NT2/D1 (cell line): ENCODE measurements at regions not wholly inside any gene's neighbourhood (a gene's known extent, or its start where the extent isn't known, plus 50 kb on each side); places are given as distances from the start of the nearest gene placed in this dataset.
"Not testable (repeated sequence)": the region's sequence is repeated elsewhere in the genome, so short reads cannot be mapped to it uniquely, and the experiment has no call there.

Source experiments
- DNase-seq: peaks from one replicate; pipeline ENCODE4 v3.0.0-alpha.2; 2011; ENCODE audit warnings: low read depth, low spot score
- H3K27me3 ChIP-seq: 2 replicates; pipeline ENCODE4 v1.6.0; 2011; ENCODE audit warnings: mild to moderate bottlenecking; ENCODE audit not compliant: insufficient read length, insufficient read depth
- H3K36me3 ChIP-seq: 2 replicates; pipeline ENCODE4 v1.6.1; 2011; ENCODE audit warnings: mild to moderate bottlenecking, low read length, mixed read lengths; ENCODE audit not compliant: insufficient read depth, insufficient read length
- H3K4me1 ChIP-seq: 2 replicates; pipeline ENCODE4 v1.5.1; 2011; ENCODE audit not compliant: insufficient read depth, insufficient read length
- H3K4me3 ChIP-seq: 2 replicates; pipeline ENCODE4 v1.5.1; 2011; ENCODE audit warnings: low read depth; ENCODE audit not compliant: insufficient read length
- H3K9ac ChIP-seq: 2 replicates; pipeline ENCODE4 v1.6.0; 2011; ENCODE audit warnings: low read depth; ENCODE audit not compliant: insufficient read length
- H3K9me3 ChIP-seq: 2 replicates; pipeline ENCODE4 v1.5.1; 2011; ENCODE audit warnings: mild to moderate bottlenecking, low read length; ENCODE audit not compliant: insufficient read depth
- SUZ12 ChIP-seq: IDR thresholded peaks from 2 replicates; pipeline ENCODE4 v1.6.1; 2011; ENCODE audit not compliant: insufficient read length, insufficient read depth; ENCODE audit errors: extremely low read depth
- YY1 ChIP-seq: IDR thresholded peaks from 2 replicates; pipeline ENCODE4 v1.6.1; 2011; ENCODE audit not compliant: insufficient read length, insufficient read depth
- ZNF274 ChIP-seq: IDR thresholded peaks from 2 replicates; pipeline ENCODE4 v1.6.1; 2011; ENCODE audit warnings: mild to moderate bottlenecking, low read depth, low read length

GRCh38 chr13:56528040-56528790, 612.5 kb upstream of the PRR20A start:
- DNase-seq, result no peak

GRCh38 chr13:56530096-56530495, 610.6 kb upstream of the PRR20A start:
- DNase-seq, result no peak
- H3K36me3 ChIP-seq, result no peaks in the 10 kb centered on the region
- TF ChIP-seq ZNF274, result no peak
- no peak for TF ChIP-seq YY1
- TF ChIP-seq SUZ12, result no peak
- H3K9ac ChIP-seq, result no peak overlapping the region
- no peaks in the 10 kb centered on the region for H3K27me3 ChIP-seq
- H3K9me3 ChIP-seq, result no peaks in the 10 kb centered on the region
- no peak overlapping the region for H3K4me3 ChIP-seq
- H3K4me1 ChIP-seq, result no peaks in the 10 kb centered on the region

More at GRCh38 chr13:56528040-56528790, 612.5 kb upstream of the PRR20A start:
- Histone ChIP-seq H3K36me3 (no peaks in the 10 kb centered on the region), H3K4me1 (no peaks in the 10 kb centered on the region), H3K27me3 (no peaks in the 10 kb centered on the region), H3K9ac (no peak overlapping the region), H3K9me3 (no peaks in the 10 kb centered on the region), H3K4me3 (no peak overlapping the region)
- TF ChIP-seq YY1, result no peak
- TF ChIP-seq SUZ12, result no peak
- no peak for TF ChIP-seq ZNF274

- not testable (repeated sequence) for H3K36me3 ChIP-seq, H3K27me3 ChIP-seq, H3K4me3 ChIP-seq, H3K9me3 ChIP-seq, DNase-seq, H3K4me1 ChIP-seq, H3K9ac ChIP-seq
Measured at GRCh38 chr13:56547921-56548320, 592.8 kb upstream of the PRR20A start.

- H3K4me3 ChIP-seq, result no peak overlapping the region
- no peaks in the 10 kb centered on the region for H3K27me3 ChIP-seq
- H3K4me1 ChIP-seq, result no peaks in the 10 kb centered on the region
- H3K36me3 ChIP-seq, result no peaks in the 10 kb centered on the region
- no peak for DNase-seq
- TF ChIP-seq ZNF274, result no peak
- TF ChIP-seq YY1, result no peak
- no peak for TF ChIP-seq SUZ12
- H3K9me3 ChIP-seq, result no peaks in the 10 kb centered on the region
- no peak overlapping the region for H3K9ac ChIP-seq
Measured at GRCh38 chr13:56558698-56559320, 581.9 kb upstream of the PRR20A start.

- DNase-seq, result no peak
- no peak overlapping the region for H3K9ac ChIP-seq
- no peaks in the 10 kb centered on the region for H3K27me3 ChIP-seq
- no peaks in the 10 kb centered on the region for H3K36me3 ChIP-seq
- H3K4me3 ChIP-seq, result no peak overlapping the region
- H3K4me1 ChIP-seq, result no peaks in the 10 kb centered on the region
- H3K9me3 ChIP-seq, result no peaks in the 10 kb centered on the region
- TF ChIP-seq SUZ12 (no peak), ZNF274 (no peak), YY1 (no peak)
Measured at GRCh38 chr13:56561327-56561726, 579.4 kb upstream of the PRR20A start.

- TF ChIP-seq ZNF274, result no peak
- no peak for TF ChIP-seq SUZ12
- no peak for TF ChIP-seq YY1
- DNase-seq, result no peak
- H3K27me3 ChIP-seq, result no peaks in the 10 kb centered on the region
- H3K36me3 ChIP-seq, result no peaks in the 10 kb centered on the region
- no peak overlapping the region for H3K9ac ChIP-seq
- H3K4me1 ChIP-seq, result no peaks in the 10 kb centered on the region
- no peak overlapping the region for H3K4me3 ChIP-seq
- no peaks in the 10 kb centered on the region for H3K9me3 ChIP-seq
Measured at GRCh38 chr13:56563663-56564062, 577.1 kb upstream of the PRR20A start.

- no peak overlapping the region for H3K4me3 ChIP-seq
- no peak overlapping the region for H3K9ac ChIP-seq
- no peak for DNase-seq
- H3K27me3 ChIP-seq, result no peaks in the 10 kb centered on the region
- no peaks in the 10 kb centered on the region for H3K9me3 ChIP-seq
- H3K36me3 ChIP-seq, result no peaks in the 10 kb centered on the region
- TF ChIP-seq YY1, result no peak
- no peak for TF ChIP-seq SUZ12
- TF ChIP-seq ZNF274, result no peak
- H3K4me1 ChIP-seq, result no peaks in the 10 kb centered on the region
Measured at GRCh38 chr13:56586976-56587375, 553.7 kb upstream of the PRR20A start.
